GM13976 (cell line): ENCODE measurements at regions not wholly inside any gene's neighbourhood (a gene's known extent, or its start where the extent isn't known, plus 50 kb on each side); places are given as distances from the start of the nearest gene placed in this dataset.

ENCODE experiments used
- DNase-seq: peaks from one replicate; pipeline ENCODE4 v3.0.0; 2012; ENCODE audit warnings: low spot score
- in situ Hi-C: fragments of 300-500 bp; cut with MboI; formaldehyde crosslinking; loops from one replicate; pipeline ENCODE4 v1.12.0; 2022; ENCODE audit warnings: low sequenced_read_pairs, mixed read lengths, inconsistent platforms; ENCODE audit not compliant: unreplicated experiment
- TF ChIP-seq, protein P1 (sequence below): IDR thresholded peaks from 2 replicates; pipeline ENCODE4 v1.5.1; 2012; ENCODE audit warnings: borderline replicate concordance, mild to moderate bottlenecking; ENCODE audit not compliant: insufficient read depth; ENCODE audit errors: extremely low read depth, missing control alignments, control extremely low read depth

GRCh38 chr11:104405277-104405676 is 241.3 kb upstream of the PDGFD start:
- no peak for DNase-seq
- in situ Hi-C loops, result no loop called here
- TF ChIP-seq, protein P1, sequence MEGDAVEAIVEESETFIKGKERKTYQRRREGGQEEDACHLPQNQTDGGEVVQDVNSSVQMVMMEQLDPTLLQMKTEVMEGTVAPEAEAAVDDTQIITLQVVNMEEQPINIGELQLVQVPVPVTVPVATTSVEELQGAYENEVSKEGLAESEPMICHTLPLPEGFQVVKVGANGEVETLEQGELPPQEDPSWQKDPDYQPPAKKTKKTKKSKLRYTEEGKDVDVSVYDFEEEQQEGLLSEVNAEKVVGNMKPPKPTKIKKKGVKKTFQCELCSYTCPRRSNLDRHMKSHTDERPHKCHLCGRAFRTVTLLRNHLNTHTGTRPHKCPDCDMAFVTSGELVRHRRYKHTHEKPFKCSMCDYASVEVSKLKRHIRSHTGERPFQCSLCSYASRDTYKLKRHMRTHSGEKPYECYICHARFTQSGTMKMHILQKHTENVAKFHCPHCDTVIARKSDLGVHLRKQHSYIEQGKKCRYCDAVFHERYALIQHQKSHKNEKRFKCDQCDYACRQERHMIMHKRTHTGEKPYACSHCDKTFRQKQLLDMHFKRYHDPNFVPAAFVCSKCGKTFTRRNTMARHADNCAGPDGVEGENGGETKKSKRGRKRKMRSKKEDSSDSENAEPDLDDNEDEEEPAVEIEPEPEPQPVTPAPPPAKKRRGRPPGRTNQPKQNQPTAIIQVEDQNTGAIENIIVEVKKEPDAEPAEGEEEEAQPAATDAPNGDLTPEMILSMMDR, result no peak

- in situ Hi-C loops, result no loop called here
- TF ChIP-seq, protein P1, result no peak
- DNase-seq, result no peak
These were observed 240.6 kb upstream of the PDGFD start for GRCh38 chr11:104404231-104405175.

DNA sequence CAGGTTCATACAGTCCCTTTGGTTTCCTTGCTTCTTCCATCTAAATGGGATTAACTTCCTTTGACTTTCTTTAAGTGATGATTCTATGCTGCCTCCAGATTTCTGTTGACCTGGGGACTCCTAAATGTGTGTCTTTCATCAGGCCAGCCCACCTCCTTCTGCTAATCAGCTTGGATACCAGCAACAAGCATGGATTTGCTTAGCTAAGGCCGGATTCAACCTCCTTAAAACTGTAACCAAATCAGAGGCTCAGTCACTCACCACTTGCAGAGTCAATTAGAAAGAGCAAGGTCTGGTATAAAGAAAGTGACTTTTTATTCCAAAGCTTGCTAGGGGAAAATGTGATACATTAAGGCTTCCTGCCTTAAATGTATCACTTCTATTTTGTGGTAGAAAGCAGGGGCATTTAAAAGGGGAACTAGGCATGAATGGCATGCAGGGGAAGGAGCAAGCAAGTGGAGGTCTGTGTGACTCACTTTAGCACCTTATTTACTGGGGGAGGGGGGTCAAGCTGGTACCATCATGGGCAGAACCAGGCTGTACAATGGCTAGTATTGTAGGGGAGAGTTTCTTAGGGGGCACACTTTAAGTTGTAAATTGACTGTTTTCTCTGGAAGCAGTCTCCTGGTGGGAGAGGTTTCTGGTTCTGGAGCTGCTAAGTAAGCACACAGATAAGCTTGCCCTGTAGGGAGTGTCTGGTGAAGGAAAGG is 239.0 kb upstream of the PDGFD start:
- in situ Hi-C loops, result no loop called here
- TF ChIP-seq, protein P1, result no peak
- no peak for DNase-seq

DNA sequence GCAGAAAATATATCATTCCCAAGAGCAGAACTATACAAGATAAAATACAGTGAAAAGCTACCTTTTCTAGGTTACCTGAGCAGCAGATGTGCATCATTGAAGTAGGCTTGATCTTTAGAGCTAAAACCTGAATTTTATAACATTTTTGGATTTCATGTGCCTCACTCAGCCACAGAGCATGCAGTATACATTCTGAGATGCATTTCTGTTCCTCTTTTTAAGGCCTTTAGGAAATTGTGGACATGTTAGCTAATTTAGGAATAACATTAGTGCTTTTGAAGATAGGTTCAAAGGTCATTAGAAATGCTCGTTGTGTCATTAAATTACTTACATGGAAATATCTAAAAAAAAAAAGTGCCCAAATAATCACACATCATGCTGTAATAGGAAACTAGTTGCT is 230.6 kb upstream of the PDGFD start:
- TF ChIP-seq, protein P1, result no peak
- DNase-seq, result no peak
- in situ Hi-C loops, result no loop called here

GRCh38 chr11:104390651-104391050 is 226.7 kb upstream of the PDGFD start:
- in situ Hi-C loops, result no loop called here
- TF ChIP-seq, protein P1, result no peak

GRCh38 chr11:104385884-104386283 is 221.9 kb upstream of the PDGFD start:
- DNase-seq, result no peak
- in situ Hi-C loops, result no loop called here
- TF ChIP-seq, protein P1, result no peak

More at GRCh38 chr11:104390651-104391050, 226.7 kb upstream of the PDGFD start:
- no peak for DNase-seq
